SK-N-SH (cell line): ENCODE measurements at regions not wholly inside any gene's neighbourhood (a gene's known extent, or its start where the extent isn't known, plus 50 kb on each side); places are given as distances from the start of the nearest gene placed in this dataset.
"Not testable (repeated sequence)": the region's sequence is repeated elsewhere in the genome, so short reads cannot be mapped to it uniquely, and the experiment has no call there.

Source experiments
- EP300 ChIP-seq, 2 experiments: IDR thresholded peaks; 2 replicates each; pipeline versions ENCODE4 v1.4.0 to v1.6.1; 2012; ENCODE audit warnings: borderline replicate concordance in 1 of 2, low read depth in 1 of 2, low read length in 1 of 2
- POLR2AphosphoS5 ChIP-seq: IDR thresholded peaks from 2 replicates; pipeline ENCODE4 v1.6.1; 2012; ENCODE audit warnings: low read depth, low read length
- TAF1 ChIP-seq: IDR thresholded peaks from 2 replicates; pipeline ENCODE4 v1.6.1; 2012; ENCODE audit warnings: low read depth, mild to moderate bottlenecking, low read length, moderate library complexity, borderline replicate concordance
- TF ChIP-seq, protein P1 (sequence below): fragments of 200-600 bp; sonication (generic); IDR thresholded peaks from 2 replicates; pipeline ENCODE4 v1.6.1; 2017; ENCODE audit warnings: antibody characterized with exemption, mild to moderate bottlenecking, moderate library complexity
- TF ChIP-seq, protein P2 (sequence below): IDR thresholded peaks from 2 replicates; pipeline ENCODE4 v1.4.0; 2012; ENCODE audit warnings: low read depth

DNA sequence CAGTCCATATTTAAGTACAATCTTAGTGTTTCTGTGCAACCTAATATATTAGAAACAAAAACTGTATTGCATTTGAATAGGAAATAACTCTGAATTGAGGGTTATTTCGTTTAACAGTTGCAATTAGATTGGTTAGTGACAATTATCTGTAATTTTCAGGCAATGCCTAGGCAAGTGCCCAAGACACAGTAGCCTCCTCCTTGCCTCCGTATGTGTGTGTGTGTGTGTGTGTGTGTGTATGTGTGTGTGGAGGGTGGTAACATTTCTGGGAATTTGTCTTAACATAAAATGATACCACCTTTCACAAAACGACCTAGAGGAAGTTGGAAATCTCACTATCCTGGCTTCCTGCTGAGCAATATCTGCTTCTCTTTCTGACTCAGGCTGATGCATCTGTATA, 1375.3 kb downstream of the SPATA31A7 start:
- TF ChIP-seq TAF1; POLR2AphosphoS5; EP300 (IDR thresholded peaks at IDR 0.05; ENCODE audit: borderline replicate concordance in 1 of 2, low read depth in 1 of 2, low read length in 1 of 2): not testable (repeated sequence)
- TF ChIP-seq, protein P1, sequence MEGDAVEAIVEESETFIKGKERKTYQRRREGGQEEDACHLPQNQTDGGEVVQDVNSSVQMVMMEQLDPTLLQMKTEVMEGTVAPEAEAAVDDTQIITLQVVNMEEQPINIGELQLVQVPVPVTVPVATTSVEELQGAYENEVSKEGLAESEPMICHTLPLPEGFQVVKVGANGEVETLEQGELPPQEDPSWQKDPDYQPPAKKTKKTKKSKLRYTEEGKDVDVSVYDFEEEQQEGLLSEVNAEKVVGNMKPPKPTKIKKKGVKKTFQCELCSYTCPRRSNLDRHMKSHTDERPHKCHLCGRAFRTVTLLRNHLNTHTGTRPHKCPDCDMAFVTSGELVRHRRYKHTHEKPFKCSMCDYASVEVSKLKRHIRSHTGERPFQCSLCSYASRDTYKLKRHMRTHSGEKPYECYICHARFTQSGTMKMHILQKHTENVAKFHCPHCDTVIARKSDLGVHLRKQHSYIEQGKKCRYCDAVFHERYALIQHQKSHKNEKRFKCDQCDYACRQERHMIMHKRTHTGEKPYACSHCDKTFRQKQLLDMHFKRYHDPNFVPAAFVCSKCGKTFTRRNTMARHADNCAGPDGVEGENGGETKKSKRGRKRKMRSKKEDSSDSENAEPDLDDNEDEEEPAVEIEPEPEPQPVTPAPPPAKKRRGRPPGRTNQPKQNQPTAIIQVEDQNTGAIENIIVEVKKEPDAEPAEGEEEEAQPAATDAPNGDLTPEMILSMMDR, result not testable (repeated sequence)
- TF ChIP-seq, protein P2, sequence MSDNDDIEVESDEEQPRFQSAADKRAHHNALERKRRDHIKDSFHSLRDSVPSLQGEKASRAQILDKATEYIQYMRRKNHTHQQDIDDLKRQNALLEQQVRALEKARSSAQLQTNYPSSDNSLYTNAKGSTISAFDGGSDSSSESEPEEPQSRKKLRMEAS, result not testable (repeated sequence)
